ENCODE measurements at regions not wholly inside any gene's neighbourhood (a gene's known extent, or its start where the extent isn't known, plus 50 kb on each side); places are given as distances from the start of the nearest gene placed in this dataset.
A peak's percentile ranks its signal among the peaks of the same experiment; 100 is the strongest.

GRCh38 chr1:168484083-168484482, 59.7 kb downstream of the XCL2 start:
- no peak overlapping the region for H3K4me2 ChIP-seq
- intact Hi-C loops (cut with micrococcal nuclease; ENCODE audit: unreplicated experiment) = no loop called here
- no peak overlapping the region for H3K4me3 ChIP-seq
- H3K9me2 ChIP-seq (ENCODE audit: insufficient read depth) = no peaks in the 10 kb centered on the region
- TF ChIP-seq EZH2 (IDR thresholded peaks at IDR 0.05; ENCODE audit: low read depth) = no peak
- no peak for TF ChIP-seq CTCF (conservative IDR thresholded peaks at IDR 0.05)
- CTCF ChIA-PET = no interaction called here
- H3K27me3 ChIP-seq (ENCODE audit: insufficient read depth, low read depth) = no peaks in the 10 kb centered on the region
- peaks cover 15% of the 10 kb centered on the region for H3K4me1 ChIP-seq (replicated peaks; ENCODE audit: insufficient read depth)
- no peaks in the 10 kb centered on the region for H3K36me3 ChIP-seq (ENCODE audit: low read depth)
- DNase-seq = no peak
- BruUV-seq (replicated peaks) = no TSS peak
- POLR2A ChIA-PET (ENCODE audit: unreplicated experiment) = no interaction called here
- no peak overlapping the region for H2AFZ ChIP-seq
- peaks cover 8% of the 10 kb centered on the region; the same call in 1 of the 2 replicates for H3F3A ChIP-seq (ENCODE audit: insufficient read depth, low read depth)
- H3K9me3 ChIP-seq (ENCODE audit: insufficient read depth, low read depth) = no peaks in the 10 kb centered on the region; the same call in 1 of the 2 replicates
- no peaks in the 10 kb centered on the region for H4K20me1 ChIP-seq (ENCODE audit: insufficient read depth)
- no peaks in the 10 kb centered on the region for H3K79me2 ChIP-seq (ENCODE audit: low read depth)
- no peak overlapping the region for H3K27ac ChIP-seq

GRCh38 chr1:168483539-168483938, 60.3 kb downstream of the XCL2 start:
- Histone ChIP-seq H3K4me3 (no peak overlapping the region), H3K4me2 (no peak overlapping the region), H3K9me2 (ENCODE audit: insufficient read depth) (no peaks in the 10 kb centered on the region), H3K9me3 (ENCODE audit: insufficient read depth, low read depth) (no peaks in the 10 kb centered on the region; the same call in 1 of the 2 replicates), H3K27ac (peak overlapping the region; percentile 51), H2AFZ (no peak overlapping the region), H3K27me3 (ENCODE audit: insufficient read depth, low read depth) (no peaks in the 10 kb centered on the region), H3K4me1 (replicated peaks; ENCODE audit: insufficient read depth) (peaks cover 15% of the 10 kb centered on the region), H4K20me1 (ENCODE audit: insufficient read depth) (no peaks in the 10 kb centered on the region), H3K36me3 (ENCODE audit: low read depth) (no peaks in the 10 kb centered on the region), H3F3A (ENCODE audit: insufficient read depth, low read depth) (peaks cover 8% of the 10 kb centered on the region; the same call in 1 of the 2 replicates), H3K79me2 (ENCODE audit: low read depth) (no peaks in the 10 kb centered on the region)
- ChIA-PET POLR2A (ENCODE audit: unreplicated experiment) (interaction anchor here (0.6 kb wide), 1 partner anchor 547 kb away, joined by 3 read pairs; no protein-coding TSS in a partner anchor), CTCF (no interaction called here)
- DNase-seq = peak in 1 of 2 experiments; percentile 89
- TF ChIP-seq EZH2 (IDR thresholded peaks at IDR 0.05; ENCODE audit: low read depth) (no peak), CTCF (conservative IDR thresholded peaks at IDR 0.05) (no peak)
- intact Hi-C loops (cut with micrococcal nuclease; ENCODE audit: unreplicated experiment) = no loop called here
- BruUV-seq (replicated peaks) = no TSS peak

GRCh38 chr1:168482106-168482505, 61.7 kb downstream of the XCL2 start:
- no peak overlapping the region for H3K4me2 ChIP-seq
- no TSS peak for BruUV-seq (replicated peaks)
- peaks cover 8% of the 10 kb centered on the region; the same call in 1 of the 2 replicates for H3F3A ChIP-seq (ENCODE audit: insufficient read depth, low read depth)
- H3K27ac ChIP-seq = no peak overlapping the region
- H3K79me2 ChIP-seq (ENCODE audit: low read depth) = no peaks in the 10 kb centered on the region
- H3K4me1 ChIP-seq (replicated peaks; ENCODE audit: insufficient read depth) = peaks cover 15% of the 10 kb centered on the region
- ChIA-PET CTCF (interaction anchor here (0.6 kb wide), 1 partner anchor 709 kb away, joined by 3 read pairs; no protein-coding TSS in a partner anchor), POLR2A (ENCODE audit: unreplicated experiment) (interaction anchor here (0.7 kb wide), 1 partner anchor 55 kb away, joined by 3 read pairs; no protein-coding TSS in a partner anchor)
- intact Hi-C loops (cut with micrococcal nuclease; ENCODE audit: unreplicated experiment) = no loop called here
- H3K27me3 ChIP-seq (ENCODE audit: insufficient read depth, low read depth) = no peaks in the 10 kb centered on the region
- H3K9me2 ChIP-seq (ENCODE audit: insufficient read depth) = no peaks in the 10 kb centered on the region
- no peaks in the 10 kb centered on the region for H3K36me3 ChIP-seq (ENCODE audit: low read depth)
- H3K9me3 ChIP-seq (ENCODE audit: insufficient read depth, low read depth) = no peaks in the 10 kb centered on the region; the same call in 1 of the 2 replicates
- no peak for TF ChIP-seq EZH2 (IDR thresholded peaks at IDR 0.05; ENCODE audit: low read depth)
- TF ChIP-seq CTCF (conservative IDR thresholded peaks at IDR 0.05) = no peak
- no peaks in the 10 kb centered on the region for H4K20me1 ChIP-seq (ENCODE audit: insufficient read depth)
- H3K4me3 ChIP-seq = no peak overlapping the region
- H2AFZ ChIP-seq = no peak overlapping the region
- DNase-seq = no peak

Measured in PC-9 (cell line).